GM12892 (cell line): ENCODE measurements at regions not wholly inside any gene's neighbourhood (a gene's known extent, or its start where the extent isn't known, plus 50 kb on each side); places are given as distances from the start of the nearest gene placed in this dataset.

ENCODE experiments used
- POLR2A ChIP-seq: IDR thresholded peaks from 2 replicates; pipeline ENCODE4 v1.6.1; 2011; ENCODE audit warnings: low read depth, low read length, control low read depth
- TAF1 ChIP-seq: IDR thresholded peaks from 2 replicates; pipeline ENCODE4 v1.6.1; 2011; ENCODE audit warnings: low read depth, mild to moderate bottlenecking, control low read depth, low read length, borderline replicate concordance

DNA sequence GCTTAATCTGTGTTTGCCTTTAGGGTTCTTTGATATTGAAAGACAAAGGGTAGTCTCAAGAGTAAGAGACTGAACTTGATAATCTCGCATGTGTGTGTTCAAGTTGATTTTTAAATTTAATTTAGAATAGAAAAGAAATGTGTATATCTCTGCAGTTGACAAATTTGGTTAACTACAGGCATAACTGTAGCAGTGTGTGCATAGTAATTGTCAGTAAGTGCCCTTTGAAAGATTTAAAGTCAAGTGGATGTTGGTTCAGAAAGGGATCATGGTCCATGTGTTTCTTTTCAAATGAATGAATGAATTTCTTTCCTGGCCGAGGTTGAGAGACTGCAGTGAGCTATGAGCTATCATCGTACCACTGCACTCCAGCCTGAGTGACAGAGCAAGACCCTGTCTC, 49.9 kb upstream of the DYRK2 start:
- TF ChIP-seq POLR2A (no peak), TAF1 (no peak)
